ENCODE measurements at regions not wholly inside any gene's neighbourhood (a gene's known extent, or its start where the extent isn't known, plus 50 kb on each side); places are given as distances from the start of the nearest gene placed in this dataset.
"Not testable (repeated sequence)": the region's sequence is repeated elsewhere in the genome, so short reads cannot be mapped to it uniquely, and the experiment has no call there.

GRCh38 chr3:98644168-98644567, 50.8 kb upstream of the CPOX start:
- H3K4me3 ChIP-seq: no peak overlapping the region
- H3K27me3 ChIP-seq: no peaks in the 10 kb centered on the region
- H3K27ac ChIP-seq: no peak overlapping the region
- H3K36me3 ChIP-seq: no peaks in the 10 kb centered on the region
- 0 out of 2 replicates have a peak, but pooled peaks cover 2% of the 10 kb centered on the region for H3K9me3 ChIP-seq (replicated peaks)
- H3K4me1 ChIP-seq: no peaks in the 10 kb centered on the region
- DNase-seq: no peak

DNA sequence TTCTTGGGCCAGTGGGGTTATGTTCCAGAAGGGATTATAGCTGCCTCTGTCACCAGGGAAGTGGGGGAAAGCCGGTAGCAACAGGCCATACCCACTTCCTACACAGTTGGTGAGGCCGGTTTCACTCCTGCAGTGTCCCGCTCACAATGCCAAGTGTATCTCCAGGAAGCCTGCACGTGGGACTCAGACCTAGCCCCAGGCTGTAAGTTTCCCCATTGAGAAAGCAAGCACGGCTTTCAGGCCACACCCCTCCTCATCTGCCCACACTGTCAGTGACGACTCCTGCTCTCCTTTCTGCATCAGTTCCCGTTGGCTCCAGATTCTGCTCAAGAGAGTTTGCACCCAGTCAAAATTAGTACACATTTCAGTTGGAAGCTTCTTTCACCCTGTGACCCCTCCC, 51.6 kb upstream of the CPOX start:
- no peaks in the 10 kb centered on the region for H3K4me1 ChIP-seq
- no peak overlapping the region for H3K27ac ChIP-seq
- H3K4me3 ChIP-seq: no peak overlapping the region
- peak in 1 of 2 experiments; percentile 15 for DNase-seq
- 0 out of 2 replicates have a peak, but pooled peaks cover 2% of the 10 kb centered on the region for H3K9me3 ChIP-seq (replicated peaks)
- no peaks in the 10 kb centered on the region for H3K27me3 ChIP-seq
- no peaks in the 10 kb centered on the region for H3K36me3 ChIP-seq

- H3K27me3 ChIP-seq: 0 out of 2 replicates have a peak, but pooled peaks cover 2% of the 10 kb centered on the region
- no peak overlapping the region for H3K4me3 ChIP-seq
- H3K36me3 ChIP-seq: no peaks in the 10 kb centered on the region
- H3K27ac ChIP-seq: no peak overlapping the region
- H3K4me1 ChIP-seq: no peaks in the 10 kb centered on the region
- 0 out of 2 replicates have a peak, but pooled peaks cover 2% of the 10 kb centered on the region for H3K9me3 ChIP-seq (replicated peaks)
- no peak for DNase-seq
Measured at GRCh38 chr3:98646680-98647079, 53.3 kb upstream of the CPOX start.

GRCh38 chr3:98647197-98647596, 53.8 kb upstream of the CPOX start:
- Histone ChIP-seq H3K27ac (no peak overlapping the region), H3K4me1 (no peaks in the 10 kb centered on the region), H3K27me3 (peaks cover 6% of the 10 kb centered on the region; the same call in 1 of the 2 replicates), H3K4me3 (no peak overlapping the region), H3K9me3 (replicated peaks) (0 out of 2 replicates have a peak, but pooled peaks cover 2% of the 10 kb centered on the region), H3K36me3 (no peaks in the 10 kb centered on the region)
- no peak for DNase-seq

- 0 out of 2 replicates have a peak, but pooled peaks cover 2% of the 10 kb centered on the region for H3K9me3 ChIP-seq (replicated peaks)
- peaks cover 6% of the 10 kb centered on the region; the same call in 1 of the 2 replicates for H3K27me3 ChIP-seq
- H3K4me1 ChIP-seq: no peaks in the 10 kb centered on the region
- H3K27ac ChIP-seq: no peak overlapping the region
- peak in 1 of 2 experiments; percentile 30 for DNase-seq
- no peak overlapping the region for H3K4me3 ChIP-seq
- H3K36me3 ChIP-seq: no peaks in the 10 kb centered on the region
Measured at GRCh38 chr3:98650971-98651779, 57.8 kb upstream of the CPOX start.

- Histone ChIP-seq H3K36me3 (no peaks in the 10 kb centered on the region), H3K9me3 (replicated peaks) (0 out of 2 replicates have a peak, but pooled peaks cover 2% of the 10 kb centered on the region), H3K4me3 (no peak overlapping the region), H3K4me1 (no peaks in the 10 kb centered on the region), H3K27ac (no peak overlapping the region), H3K27me3 (peaks cover 6% of the 10 kb centered on the region; the same call in 1 of the 2 replicates)
- DNase-seq: no peak
Measured at GRCh38 chr3:98651780-98652077, 58.3 kb upstream of the CPOX start.

DNA sequence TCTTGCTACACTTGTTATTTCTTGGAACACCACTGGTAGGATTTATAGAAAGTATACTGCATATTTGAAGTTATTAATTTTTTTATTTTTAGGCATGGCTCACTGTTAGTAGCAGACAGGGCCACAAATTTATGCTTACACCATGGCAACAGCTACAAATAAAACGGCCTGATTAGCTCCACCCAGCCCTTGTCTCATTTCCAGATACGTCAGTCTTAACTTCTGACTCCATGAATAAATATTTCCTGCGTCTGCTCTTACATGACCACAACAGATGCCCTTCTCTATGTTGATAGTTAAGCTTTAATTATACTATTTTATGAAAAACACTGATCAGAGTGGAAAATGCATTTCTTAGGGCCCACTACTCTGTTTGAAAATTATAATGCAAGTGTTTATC, 62.3 kb upstream of the CPOX start:
- Histone ChIP-seq H3K36me3 (no peaks in the 10 kb centered on the region), H3K27me3 (peaks cover 6% of the 10 kb centered on the region; the same call in 1 of the 2 replicates), H3K4me3 (no peak overlapping the region), H3K9me3 (replicated peaks) (no peaks in the 10 kb centered on the region), H3K4me1 (no peaks in the 10 kb centered on the region), H3K27ac (no peak overlapping the region)
- no peak for DNase-seq

DNA sequence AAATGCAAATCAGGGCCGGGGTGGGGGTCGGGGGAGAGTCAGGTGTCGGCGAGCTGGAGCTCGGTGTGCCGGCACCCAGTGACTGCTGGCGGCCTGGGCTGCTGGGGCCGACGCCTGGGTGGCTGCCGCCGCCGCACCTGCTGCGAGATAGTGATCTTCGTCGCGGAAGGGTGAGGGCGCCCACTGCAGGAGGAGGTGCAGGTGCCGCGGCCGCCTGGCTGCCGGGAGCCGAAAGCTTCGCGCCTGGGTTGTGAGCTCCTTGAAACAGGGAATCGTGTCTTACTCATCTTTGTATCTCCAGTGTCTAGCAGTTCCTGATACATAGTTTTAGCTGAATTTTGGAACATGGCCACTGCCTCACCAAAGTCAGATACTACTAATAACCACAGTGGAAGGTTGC, 64.0 kb upstream of the CPOX start:
- Histone ChIP-seq H3K9me3 (replicated peaks) (no peaks in the 10 kb centered on the region), H3K4me3 (no peak overlapping the region), H3K27ac (no peak overlapping the region), H3K36me3 (no peaks in the 10 kb centered on the region), H3K4me1 (no peaks in the 10 kb centered on the region), H3K27me3 (no peaks in the 10 kb centered on the region)
- DNase-seq: no peak

- Histone ChIP-seq H3K27me3 (no peaks in the 10 kb centered on the region), H3K36me3 (no peaks in the 10 kb centered on the region), H3K9me3 (replicated peaks) (no peaks in the 10 kb centered on the region), H3K4me3 (no peak overlapping the region), H3K4me1 (no peaks in the 10 kb centered on the region), H3K27ac (no peak overlapping the region)
- no peak for DNase-seq
Measured at GRCh38 chr3:98662699-98663098, 69.3 kb upstream of the CPOX start.

DNA sequence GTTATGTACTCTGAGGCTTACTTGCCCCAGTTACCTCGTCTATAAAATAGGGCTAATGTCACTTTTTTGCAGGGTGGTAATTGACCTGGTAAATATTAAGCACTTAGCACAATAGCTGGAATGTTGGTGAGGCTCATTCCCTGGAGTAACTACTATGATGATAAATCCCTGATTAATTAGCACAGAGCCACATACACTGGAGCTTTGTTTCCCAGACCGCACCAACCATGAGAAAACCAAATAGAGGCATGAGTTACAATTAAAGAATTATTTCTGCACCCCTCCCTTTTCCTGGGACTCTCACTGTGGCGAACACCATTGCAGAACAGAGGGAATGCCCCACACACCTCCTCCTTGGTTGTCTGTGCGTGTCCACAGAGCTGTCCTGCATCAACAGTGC, 76.6 kb upstream of the CPOX start:
- no peak for DNase-seq
- Histone ChIP-seq H3K4me3 (no peak overlapping the region), H3K27ac (no peak overlapping the region), H3K9me3 (replicated peaks) (no peaks in the 10 kb centered on the region), H3K36me3 (no peaks in the 10 kb centered on the region), H3K27me3 (no peaks in the 10 kb centered on the region), H3K4me1 (no peaks in the 10 kb centered on the region)

DNA sequence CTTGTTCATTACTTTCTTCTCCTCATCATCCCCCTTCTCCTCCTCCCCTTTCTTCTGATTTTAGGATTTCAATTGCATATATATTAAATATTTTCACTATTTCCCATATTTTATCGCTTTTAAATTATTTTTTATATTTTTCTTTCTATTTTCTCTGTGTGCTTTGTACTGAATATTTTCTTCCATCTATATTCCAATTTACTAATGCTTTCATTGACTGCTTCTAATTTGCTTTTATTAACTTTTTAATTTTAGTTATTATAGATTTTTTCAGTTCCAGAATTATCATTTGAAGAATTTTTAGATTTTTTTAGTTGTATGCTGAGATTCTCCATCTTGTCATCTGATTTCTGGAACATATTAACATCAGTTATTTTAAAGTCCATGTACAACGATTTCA, 83.2 kb upstream of the ST3GAL6 start:
- no peak for DNase-seq
- H3K4me1 ChIP-seq: no peaks in the 10 kb centered on the region
- H3K36me3 ChIP-seq: no peaks in the 10 kb centered on the region
- H3K4me3 ChIP-seq: no peak overlapping the region
- no peaks in the 10 kb centered on the region; the same call in 1 of the 2 replicates for H3K9me3 ChIP-seq (replicated peaks)
- no peaks in the 10 kb centered on the region for H3K27me3 ChIP-seq
- H3K27ac ChIP-seq: no peak overlapping the region

DNA sequence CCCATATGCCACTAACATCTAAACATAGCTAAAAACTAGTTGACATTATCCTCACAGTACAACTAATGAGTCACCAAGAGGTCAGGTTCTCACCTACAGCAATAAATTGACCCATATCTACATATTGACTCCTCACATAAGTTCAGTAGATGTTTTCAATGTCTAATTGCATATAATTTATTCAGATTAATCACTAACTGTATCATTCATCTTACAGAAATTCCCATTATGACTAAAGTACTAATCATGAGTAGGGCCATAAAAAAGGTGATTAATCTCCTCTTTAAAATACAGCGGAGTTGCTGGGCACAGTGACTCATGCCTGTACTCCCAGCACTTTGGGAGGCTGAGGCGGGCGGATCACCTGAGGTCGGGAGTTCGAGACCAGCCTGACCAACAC, 82.4 kb upstream of the ST3GAL6 start:
- no peak for DNase-seq
- Histone ChIP-seq H3K4me3 (no peak overlapping the region), H3K9me3 (replicated peaks) (no peaks in the 10 kb centered on the region; the same call in 1 of the 2 replicates), H3K27ac (no peak overlapping the region), H3K36me3 (no peaks in the 10 kb centered on the region), H3K4me1 (no peaks in the 10 kb centered on the region), H3K27me3 (no peaks in the 10 kb centered on the region)

- no peaks in the 10 kb centered on the region; the same call in 1 of the 2 replicates for H3K9me3 ChIP-seq (replicated peaks)
Measured at GRCh38 chr3:98681486-98681885, 81.7 kb upstream of the ST3GAL6 start.

DNA sequence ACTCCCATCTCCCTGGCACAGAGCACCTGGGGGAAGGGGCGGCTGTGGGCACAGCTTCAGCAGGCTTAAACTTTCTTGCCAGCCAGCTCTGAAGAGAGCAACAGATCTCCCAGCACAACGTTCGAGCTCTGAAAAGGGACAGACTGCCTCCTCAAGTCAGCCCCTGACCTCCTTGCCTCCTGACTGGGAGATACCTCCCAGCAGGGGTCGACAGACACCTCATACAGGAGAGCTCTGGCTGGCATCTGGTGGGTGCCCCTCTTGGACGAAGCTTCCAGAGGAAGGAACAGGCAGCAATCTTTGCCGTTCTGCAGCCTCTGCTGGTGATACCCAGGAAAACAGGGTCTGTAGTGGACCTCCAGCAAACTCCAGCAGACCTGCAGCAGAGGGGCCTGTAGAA, 80.7 kb upstream of the ST3GAL6 start:
- H3K4me1 ChIP-seq; DNase-seq; H3K4me3 ChIP-seq; H3K27me3 ChIP-seq; H3K27ac ChIP-seq; H3K9me3 ChIP-seq (replicated peaks); H3K36me3 ChIP-seq: not testable (repeated sequence)

More at GRCh38 chr3:98681486-98681885, 81.7 kb upstream of the ST3GAL6 start:
- no peaks in the 10 kb centered on the region for H3K27me3 ChIP-seq
- H3K4me1 ChIP-seq: no peaks in the 10 kb centered on the region
- H3K4me3 ChIP-seq: no peak overlapping the region
- H3K27ac ChIP-seq: no peak overlapping the region
- DNase-seq: no peak
- H3K36me3 ChIP-seq: no peaks in the 10 kb centered on the region

DNA sequence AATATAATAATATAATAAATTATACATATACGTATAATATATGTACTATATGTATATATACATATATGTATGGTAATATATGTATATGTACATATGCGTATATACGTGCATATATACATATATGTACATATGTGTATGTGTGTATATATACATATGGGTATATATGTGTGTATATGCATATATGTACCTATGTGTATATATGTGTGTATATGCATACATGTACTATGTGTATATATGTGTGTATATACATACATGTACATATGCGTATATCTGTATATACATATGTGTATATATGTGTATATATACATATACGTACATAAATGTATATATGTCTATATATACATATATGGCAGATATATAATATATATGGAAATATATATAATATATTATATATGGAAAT, 74.8 kb upstream of the ST3GAL6 start:
- Histone ChIP-seq H3K4me1 (no peaks in the 10 kb centered on the region), H3K9me3 (replicated peaks) (no peaks in the 10 kb centered on the region; the same call in 1 of the 2 replicates), H3K27ac (no peak overlapping the region), H3K27me3 (no peaks in the 10 kb centered on the region), H3K4me3 (no peak overlapping the region), H3K36me3 (no peaks in the 10 kb centered on the region)
- DNase-seq: no peak

GRCh38 chr3:98690876-98691275, 72.3 kb upstream of the ST3GAL6 start:
- H3K27ac ChIP-seq: no peak overlapping the region
- no peak for DNase-seq
- H3K27me3 ChIP-seq: no peaks in the 10 kb centered on the region
- H3K4me3 ChIP-seq: no peak overlapping the region
- no peaks in the 10 kb centered on the region for H3K4me1 ChIP-seq
- H3K36me3 ChIP-seq: no peaks in the 10 kb centered on the region
- no peaks in the 10 kb centered on the region for H3K9me3 ChIP-seq (replicated peaks)

Data from SJCRH30 (cell line).